Cardiac fibroblast (primary cell): ENCODE measurements at regions not wholly inside any gene's neighbourhood (a gene's known extent, or its start where the extent isn't known, plus 50 kb on each side); places are given as distances from the start of the nearest gene placed in this dataset.

ENCODE experiments used
- DNase-seq, 2 donors: peaks; one replicate each; pipeline versions ENCODE4 v3.0.0 to v3.0.0-alpha.2; 2010; ENCODE audit warnings: low read depth in 2 of 2
- H3K4me3 ChIP-seq, 2 donors: replicated peaks in 1 of 2; 1 replicate in 1 of 2; 2 replicates in 1 of 2; pipeline ENCODE4 v1.5.1; 2011; ENCODE audit warnings: low read depth in 2 of 2, low read length in 2 of 2, mild to moderate bottlenecking in 2 of 2, moderate library complexity in 1 of 2
- TF ChIP-seq, protein P1 (sequence below): IDR thresholded peaks from one replicate; pipeline ENCODE4 v1.5.1; 2011; ENCODE audit warnings: low read depth, mild to moderate bottlenecking, low read length, inconsistent platforms

DNA sequence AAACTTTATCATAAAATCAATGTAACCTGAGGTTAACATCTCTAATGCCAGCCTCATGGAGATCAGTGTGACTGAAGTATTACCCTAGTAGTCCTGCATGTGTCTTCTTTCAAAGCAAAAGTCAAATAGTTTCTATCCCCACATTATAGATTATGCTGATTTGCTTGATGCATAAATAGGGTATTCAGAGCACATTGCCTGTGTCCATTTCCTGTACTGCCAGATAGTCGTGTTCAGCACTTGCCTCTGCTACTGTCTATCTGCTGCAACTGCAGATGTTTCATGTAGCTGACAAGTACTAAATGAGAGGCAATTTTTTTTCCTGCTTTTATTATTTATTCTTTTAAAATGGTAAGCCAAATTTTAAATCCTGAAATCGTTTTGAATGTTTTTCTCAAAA is 348.7 kb downstream of the CHRM3 start:
- no peak for DNase-seq
- H3K4me3 ChIP-seq, result no peak overlapping the region
- TF ChIP-seq, protein P1, sequence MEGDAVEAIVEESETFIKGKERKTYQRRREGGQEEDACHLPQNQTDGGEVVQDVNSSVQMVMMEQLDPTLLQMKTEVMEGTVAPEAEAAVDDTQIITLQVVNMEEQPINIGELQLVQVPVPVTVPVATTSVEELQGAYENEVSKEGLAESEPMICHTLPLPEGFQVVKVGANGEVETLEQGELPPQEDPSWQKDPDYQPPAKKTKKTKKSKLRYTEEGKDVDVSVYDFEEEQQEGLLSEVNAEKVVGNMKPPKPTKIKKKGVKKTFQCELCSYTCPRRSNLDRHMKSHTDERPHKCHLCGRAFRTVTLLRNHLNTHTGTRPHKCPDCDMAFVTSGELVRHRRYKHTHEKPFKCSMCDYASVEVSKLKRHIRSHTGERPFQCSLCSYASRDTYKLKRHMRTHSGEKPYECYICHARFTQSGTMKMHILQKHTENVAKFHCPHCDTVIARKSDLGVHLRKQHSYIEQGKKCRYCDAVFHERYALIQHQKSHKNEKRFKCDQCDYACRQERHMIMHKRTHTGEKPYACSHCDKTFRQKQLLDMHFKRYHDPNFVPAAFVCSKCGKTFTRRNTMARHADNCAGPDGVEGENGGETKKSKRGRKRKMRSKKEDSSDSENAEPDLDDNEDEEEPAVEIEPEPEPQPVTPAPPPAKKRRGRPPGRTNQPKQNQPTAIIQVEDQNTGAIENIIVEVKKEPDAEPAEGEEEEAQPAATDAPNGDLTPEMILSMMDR, result no peak

DNA sequence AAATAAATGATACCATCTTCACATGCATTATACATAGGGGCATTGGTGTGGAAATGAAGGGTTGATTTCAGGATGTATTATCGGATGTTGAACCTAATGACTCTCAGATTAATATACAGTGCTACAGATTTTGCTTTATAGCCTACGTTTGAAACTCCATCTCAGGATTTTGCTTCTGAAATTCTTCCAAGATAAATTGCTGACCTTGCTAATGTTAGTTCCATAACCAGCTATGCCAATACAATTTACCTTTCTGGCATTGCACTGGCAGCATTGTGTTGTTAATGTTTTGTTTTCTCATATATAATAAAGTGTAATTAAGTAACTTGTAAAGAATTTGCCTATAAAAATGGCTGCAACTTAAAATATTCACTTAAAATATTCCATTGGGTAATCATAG is 350.1 kb downstream of the CHRM3 start:
- no peak for DNase-seq
- TF ChIP-seq, protein P1, result no peak
- H3K4me3 ChIP-seq, result no peak overlapping the region

DNA sequence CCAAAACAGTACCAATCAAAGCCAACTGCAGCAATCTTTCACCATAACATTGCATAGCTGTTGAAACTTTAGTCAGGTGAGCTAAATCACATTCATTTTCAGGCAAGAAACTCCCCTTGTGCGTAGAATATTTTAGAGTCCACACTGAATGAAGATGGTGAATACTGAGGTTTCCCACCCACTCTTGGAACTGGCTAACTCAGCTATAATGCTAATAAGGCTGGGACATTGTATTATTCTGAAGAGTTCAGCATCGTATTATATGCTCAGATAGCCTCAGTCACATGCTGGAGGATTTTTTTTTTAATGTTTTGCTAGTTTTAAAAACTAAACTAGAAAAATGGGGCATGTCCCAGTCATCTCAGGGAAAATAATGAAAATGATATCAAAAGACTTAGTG is 352.3 kb upstream of the FMN2 start:
- no peak for DNase-seq
- TF ChIP-seq, protein P1, result no peak
- H3K4me3 ChIP-seq, result no peak overlapping the region

DNA sequence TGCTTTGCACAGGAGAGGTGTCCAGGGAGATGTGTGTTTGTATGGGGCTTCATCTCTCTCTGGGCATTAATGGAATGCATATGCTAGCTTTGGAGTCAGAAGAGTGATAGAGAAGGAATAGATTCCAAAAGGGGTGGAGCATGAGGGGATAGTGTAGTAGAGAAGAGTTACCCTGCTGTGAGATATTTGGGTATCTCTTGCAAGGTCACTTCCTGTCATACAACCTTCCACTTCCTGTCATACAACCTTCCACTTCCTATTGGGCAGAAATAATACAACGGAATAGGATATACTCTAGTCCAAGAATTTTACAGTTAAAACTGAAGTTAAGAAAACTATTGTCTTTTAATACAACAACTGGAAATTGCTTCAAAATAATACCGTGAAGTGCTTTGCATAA is 351.8 kb upstream of the FMN2 start:
- TF ChIP-seq, protein P1, result no peak
- H3K4me3 ChIP-seq, result no peak overlapping the region

DNA sequence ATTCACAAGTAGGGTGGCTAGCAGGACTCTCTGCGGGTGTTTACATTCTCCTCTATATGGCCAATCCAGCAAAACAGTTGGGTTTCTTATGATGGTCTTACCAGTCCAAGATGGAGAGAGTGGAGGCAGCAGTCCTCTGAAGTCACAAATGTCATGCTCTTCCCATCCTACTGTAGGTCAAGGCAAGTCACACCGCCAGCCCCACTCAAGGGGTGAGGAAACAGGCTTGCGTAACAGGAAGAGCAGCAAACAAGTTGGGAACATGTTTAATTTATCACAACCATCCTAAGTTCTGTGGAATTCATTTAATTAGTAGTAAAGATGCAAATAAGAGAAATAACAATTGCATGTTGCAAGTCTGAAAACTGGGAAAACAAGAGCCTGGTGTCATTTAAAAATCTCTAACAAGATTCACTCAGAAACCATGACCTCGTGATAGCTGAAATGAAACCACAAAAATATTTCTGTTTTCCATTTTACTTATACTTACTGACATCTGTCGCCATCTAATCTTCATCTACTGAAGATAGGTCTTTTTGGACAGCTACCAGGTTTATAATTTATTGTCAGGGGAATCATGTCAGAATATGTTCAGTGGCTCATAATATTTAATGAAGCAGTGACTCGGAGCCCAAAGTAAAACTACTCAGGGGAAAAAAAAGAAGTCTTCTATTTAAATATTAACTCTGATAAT is 349.1 kb upstream of the FMN2 start:
- no peak for DNase-seq
- TF ChIP-seq, protein P1, result no peak
- H3K4me3 ChIP-seq, result no peak overlapping the region

More for the DNA sequence above, 351.8 kb upstream of the FMN2 start:
- DNase-seq, result no peak

DNA sequence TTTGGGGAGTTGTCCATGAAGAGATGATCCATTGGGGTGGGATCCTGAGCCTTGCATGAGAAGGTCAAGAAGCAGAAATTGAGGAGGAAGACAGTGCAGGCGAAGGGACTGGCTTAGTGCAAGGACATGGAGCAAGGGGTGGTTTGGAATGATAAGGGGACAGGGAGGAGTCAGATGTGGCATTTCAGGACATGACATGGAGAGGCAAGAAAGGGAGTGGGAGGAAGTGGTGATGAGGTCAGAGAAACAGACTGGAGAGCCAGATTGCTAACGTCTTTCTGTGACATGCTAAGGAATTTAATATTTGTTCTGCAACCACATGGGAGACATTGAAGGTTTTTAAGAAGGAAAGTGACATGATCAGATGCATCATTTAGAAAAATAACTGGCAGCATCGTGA is 346.8 kb upstream of the FMN2 start:
- TF ChIP-seq, protein P1, result no peak
- no peak overlapping the region for H3K4me3 ChIP-seq
- no peak for DNase-seq
